AG04450 (cell line): ENCODE measurements at regions not wholly inside any gene's neighbourhood (a gene's known extent, or its start where the extent isn't known, plus 50 kb on each side); places are given as distances from the start of the nearest gene placed in this dataset.

ENCODE experiments used
- CTCF ChIA-PET: fragments of 300-600, 350-600 bp; formaldehyde crosslinking; extraction: SDS; loops from one replicate; lab custom pipeline; 2022; ENCODE audit warnings: antibody characterized with exemption, inconsistent platforms; lab: Charles Lee
- POLR2A ChIA-PET: fragments of 350-600 bp; formaldehyde crosslinking; extraction: SDS; loops from one replicate; lab custom pipeline; 2021; ENCODE audit warnings: antibody characterized with exemption, inconsistent platforms; lab: Yijun Ruan, JAX
- DNase-seq: peaks from one replicate; pipeline ENCODE4 v3.0.0-alpha.2; 2011; ENCODE audit warnings: low read depth, low spot score
- H3K27ac ChIP-seq: one replicate; pipeline ENCODE4 v1.5.1; 2012; ENCODE audit warnings: low read depth, low read length, control low read depth
- H3K27me3 ChIP-seq: one replicate; pipeline ENCODE4 v1.6.0; 2012; ENCODE audit warnings: low read length; ENCODE audit not compliant: control insufficient read depth, insufficient read depth
- H3K4me3 ChIP-seq: 2 replicates; pipeline ENCODE4 v1.5.1; 2011; ENCODE audit warnings: mild to moderate bottlenecking, low read depth, low read length, control low read depth
- H3K9me3 ChIP-seq: 2 replicates; pipeline ENCODE4 v1.5.1; 2012; ENCODE audit warnings: low read length; ENCODE audit not compliant: control insufficient read depth, insufficient read depth
- CTCF ChIP-seq: IDR thresholded peaks from 2 replicates; pipeline ENCODE4 v1.5.1; 2011; ENCODE audit warnings: low read depth, low read length, control low read depth, inconsistent platforms

GRCh38 chr17:63275318-63275970, 170.7 kb downstream of the CYB561 start:
- ChIA-PET CTCF (no interaction called here), POLR2A (interaction anchor here (0.6 kb wide), 1 partner anchor 568 kb away, joined by 3 read pairs; no protein-coding TSS in a partner anchor)
- Histone ChIP-seq H3K27ac (peak overlapping the region; percentile 55), H3K9me3 (no peaks in the 10 kb centered on the region), H3K27me3 (no peaks in the 10 kb centered on the region), H3K4me3 (no peak overlapping the region)
- TF ChIP-seq CTCF, result no peak
- peak; percentile 81 for DNase-seq

- Histone ChIP-seq H3K27me3 (no peaks in the 10 kb centered on the region), H3K27ac (peak overlapping the region; percentile 55), H3K4me3 (no peak overlapping the region), H3K9me3 (no peaks in the 10 kb centered on the region)
- ChIA-PET CTCF (interaction anchor here (0.7 kb wide), 1 partner anchor 14 kb away, joined by 4 read pairs; no protein-coding TSS in a partner anchor), POLR2A (no interaction called here)
- DNase-seq, result no peak
- no peak for TF ChIP-seq CTCF
These were observed 169.9 kb downstream of the CYB561 start for GRCh38 chr17:63275971-63276745.

GRCh38 chr17:63276821-63277220, 169.3 kb downstream of the CYB561 start:
- Histone ChIP-seq H3K27me3 (no peaks in the 10 kb centered on the region), H3K27ac (no peak overlapping the region), H3K4me3 (no peak overlapping the region), H3K9me3 (no peaks in the 10 kb centered on the region)
- CTCF ChIA-PET, result interaction anchor here (0.7 kb wide), 1 partner anchor 14 kb away, joined by 4 read pairs; no protein-coding TSS in a partner anchor
- POLR2A ChIA-PET, result no interaction called here
- no peak for TF ChIP-seq CTCF
- DNase-seq, result no peak

GRCh38 chr17:63277629-63278028, 168.5 kb downstream of the CYB561 start:
- Histone ChIP-seq H3K9me3 (no peaks in the 10 kb centered on the region), H3K27ac (no peak overlapping the region), H3K4me3 (no peak overlapping the region), H3K27me3 (no peaks in the 10 kb centered on the region)
- no peak for DNase-seq
- no peak for TF ChIP-seq CTCF
- ChIA-PET POLR2A (interaction anchor here (0.7 kb wide), 1 partner anchor 18 kb away, joined by 4 read pairs; no protein-coding TSS in a partner anchor), CTCF (interaction anchor here (0.6 kb wide), 1 partner anchor 42 kb away, joined by 3 read pairs; no protein-coding TSS in a partner anchor)
